ENCODE measurements at regions not wholly inside any gene's neighbourhood (a gene's known extent, or its start where the extent isn't known, plus 50 kb on each side); places are given as distances from the start of the nearest gene placed in this dataset.

- intact Hi-C loops (cut with DNase I), result no loop called here
- ATAC-seq (ENCODE audit: low FRiP score) (no peak), DNase-seq (no peak)
- H3K27me3 ChIP-seq (ENCODE audit: control insufficient read depth in 1 of 2, insufficient read depth in 2 of 2, low read length in 1 of 2), result no peaks in the 10 kb centered on the region
- H3K36me3 ChIP-seq (ENCODE audit: control insufficient read depth in 1 of 2, insufficient read depth in 2 of 2, low read length in 1 of 2), result no peaks in the 10 kb centered on the region
- no peak overlapping the region for H3K27ac ChIP-seq (ENCODE audit: low read depth in 1 of 2, low read length in 2 of 2)
- H3K4me1 ChIP-seq (ENCODE audit: control insufficient read depth in 1 of 2, insufficient read depth in 2 of 2, low read length in 2 of 2), result no peaks in the 10 kb centered on the region
- H3K9me3 ChIP-seq (ENCODE audit: control insufficient read depth, low read length), result no peaks in the 10 kb centered on the region
- 96 to 98% methylated on average over 2 of the region's 2 CpGs for WGBS, 2 donors
- H3K4me3 ChIP-seq (ENCODE audit: low read length in 2 of 2), result no peak overlapping the region
Measured at GRCh38 chr4:81606166-81606565, 134.5 kb upstream of the RASGEF1B start.

- no peak for DNase-seq
- intact Hi-C loops (cut with DNase I), result no loop called here
- no peak overlapping the region for H3K27ac ChIP-seq (ENCODE audit: low read depth in 1 of 2, low read length in 2 of 2)
- no peaks in the 10 kb centered on the region for H3K36me3 ChIP-seq (ENCODE audit: control insufficient read depth in 1 of 2, insufficient read depth in 2 of 2, low read length in 1 of 2)
- no peak for ATAC-seq (ENCODE audit: low FRiP score)
- no peaks in the 10 kb centered on the region for H3K4me1 ChIP-seq (ENCODE audit: control insufficient read depth in 1 of 2, insufficient read depth in 2 of 2, low read length in 2 of 2)
- WGBS, 2 donors, result 93% methylated on average over 2 of the region's 2 CpGs
- H3K27me3 ChIP-seq (ENCODE audit: control insufficient read depth in 1 of 2, insufficient read depth in 2 of 2, low read length in 1 of 2), result no peaks in the 10 kb centered on the region
- no peaks in the 10 kb centered on the region for H3K9me3 ChIP-seq (ENCODE audit: control insufficient read depth, low read length)
- no peak overlapping the region for H3K4me3 ChIP-seq (ENCODE audit: low read length in 2 of 2)
Measured at GRCh38 chr4:81605271-81605670, 133.6 kb upstream of the RASGEF1B start.

- no peaks in the 10 kb centered on the region for H3K27me3 ChIP-seq (ENCODE audit: control insufficient read depth in 1 of 2, insufficient read depth in 2 of 2, low read length in 1 of 2)
- no peaks in the 10 kb centered on the region for H3K9me3 ChIP-seq (ENCODE audit: control insufficient read depth, low read length)
- H3K27ac ChIP-seq (ENCODE audit: low read depth in 1 of 2, low read length in 2 of 2), result no peak overlapping the region
- H3K4me3 ChIP-seq (ENCODE audit: low read length in 2 of 2), result no peak overlapping the region
- H3K36me3 ChIP-seq (ENCODE audit: control insufficient read depth in 1 of 2, insufficient read depth in 2 of 2, low read length in 1 of 2), result no peaks in the 10 kb centered on the region
- ATAC-seq (ENCODE audit: low FRiP score) (no peak), DNase-seq (no peak)
- intact Hi-C loops (cut with DNase I), result no loop called here
- no peaks in the 10 kb centered on the region for H3K4me1 ChIP-seq (ENCODE audit: control insufficient read depth in 1 of 2, insufficient read depth in 2 of 2, low read length in 2 of 2)
- WGBS, 2 donors, result 94 to 95% methylated on average over 3 of the region's 3 CpGs
Measured at GRCh38 chr4:81604683-81605218, 133.0 kb upstream of the RASGEF1B start.

- intact Hi-C loops (cut with DNase I), result no loop called here
Measured at GRCh38 chr4:81602854-81603253, 131.1 kb upstream of the RASGEF1B start.

DNA sequence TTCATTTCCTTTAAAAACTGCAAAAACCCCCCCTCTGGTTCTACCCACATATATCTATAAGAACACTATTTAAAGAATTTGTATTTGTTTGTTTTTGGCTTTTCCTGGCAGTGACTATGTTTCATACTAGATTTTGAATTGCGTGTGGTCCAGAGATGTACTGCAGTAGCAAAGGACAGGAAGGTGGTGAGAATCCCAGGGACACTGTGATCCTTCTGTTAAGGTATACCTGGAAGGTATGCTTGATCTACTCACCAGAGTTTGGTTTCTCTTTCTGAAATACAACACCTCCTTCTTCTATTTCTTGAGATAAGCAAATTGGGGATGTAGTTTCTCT is 129.6 kb upstream of the RASGEF1B start:
- H3K4me3 ChIP-seq (ENCODE audit: low read length in 2 of 2), result no peak overlapping the region
- peaks cover 2% of the 10 kb centered on the region for H3K9me3 ChIP-seq (ENCODE audit: control insufficient read depth, low read length)
- no peak for ATAC-seq (ENCODE audit: low FRiP score)
- H3K27me3 ChIP-seq (ENCODE audit: control insufficient read depth in 1 of 2, insufficient read depth in 2 of 2, low read length in 1 of 2), result no peaks in the 10 kb centered on the region
- WGBS, 2 donors, result 73 to 76% methylated on average over 1 of the region's 1 CpG
- no peak for DNase-seq
- intact Hi-C loops (cut with DNase I), result no loop called here
- no peaks in the 10 kb centered on the region for H3K36me3 ChIP-seq (ENCODE audit: control insufficient read depth in 1 of 2, insufficient read depth in 2 of 2, low read length in 1 of 2)
- H3K27ac ChIP-seq (ENCODE audit: low read depth in 1 of 2, low read length in 2 of 2), result no peak overlapping the region
- no peaks in the 10 kb centered on the region for H3K4me1 ChIP-seq (ENCODE audit: control insufficient read depth in 1 of 2, insufficient read depth in 2 of 2, low read length in 2 of 2)

More at GRCh38 chr4:81602854-81603253, 131.1 kb upstream of the RASGEF1B start:
- Histone ChIP-seq H3K27ac (ENCODE audit: low read depth in 1 of 2, low read length in 2 of 2) (no peak overlapping the region), H3K36me3 (ENCODE audit: control insufficient read depth in 1 of 2, insufficient read depth in 2 of 2, low read length in 1 of 2) (no peaks in the 10 kb centered on the region), H3K27me3 (ENCODE audit: control insufficient read depth in 1 of 2, insufficient read depth in 2 of 2, low read length in 1 of 2) (no peaks in the 10 kb centered on the region), H3K4me3 (ENCODE audit: low read length in 2 of 2) (no peak overlapping the region), H3K4me1 (ENCODE audit: control insufficient read depth in 1 of 2, insufficient read depth in 2 of 2, low read length in 2 of 2) (no peaks in the 10 kb centered on the region), H3K9me3 (ENCODE audit: control insufficient read depth, low read length) (peaks cover 2% of the 10 kb centered on the region)
- no peak for DNase-seq
- no peak for ATAC-seq (ENCODE audit: low FRiP score)

DNA sequence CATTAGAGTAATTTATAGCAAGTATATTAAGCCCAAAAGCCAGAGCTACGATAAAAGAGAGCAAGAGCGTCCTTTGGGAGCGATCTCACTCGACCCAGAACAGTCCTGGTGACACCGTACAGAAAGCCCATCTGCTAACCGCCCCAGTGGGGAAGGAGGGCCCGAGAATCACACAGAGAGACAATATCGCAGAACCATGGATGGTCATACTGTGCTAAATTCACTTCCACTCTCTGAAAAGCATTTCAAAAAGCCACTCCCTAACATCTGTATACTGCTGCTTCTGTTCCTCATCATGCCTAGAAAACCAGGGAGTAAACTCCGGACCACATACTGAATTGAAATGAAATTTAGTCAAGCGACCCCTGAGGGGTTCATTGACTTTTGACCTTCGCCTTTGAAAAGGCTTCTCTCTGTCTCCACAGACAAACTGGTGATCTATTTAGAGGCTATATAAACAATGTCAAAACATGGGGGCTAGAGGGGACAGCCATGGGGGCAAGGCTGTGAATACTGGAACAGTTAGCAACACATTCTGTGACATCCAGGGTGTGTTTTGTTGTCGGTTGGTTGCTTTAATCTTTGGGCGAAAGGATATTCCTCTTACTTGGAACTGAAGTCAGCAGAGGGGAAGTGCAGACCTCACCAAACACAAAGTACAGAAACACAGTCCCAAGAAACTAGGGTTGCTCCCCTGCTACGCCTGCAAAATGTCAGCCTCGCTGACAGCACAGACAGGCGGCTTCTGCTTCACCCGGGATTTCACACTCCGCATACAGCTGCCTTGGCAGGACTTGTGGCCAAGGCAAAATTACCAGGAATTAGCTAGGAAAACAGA is 129.0 kb upstream of the RASGEF1B start:
- H3K4me1 ChIP-seq (ENCODE audit: control insufficient read depth in 1 of 2, insufficient read depth in 2 of 2, low read length in 2 of 2), result no peaks in the 10 kb centered on the region
- DNase-seq (no peak), ATAC-seq (ENCODE audit: low FRiP score) (no peak)
- H3K27me3 ChIP-seq (ENCODE audit: control insufficient read depth in 1 of 2, insufficient read depth in 2 of 2, low read length in 1 of 2), result no peaks in the 10 kb centered on the region
- H3K9me3 ChIP-seq (ENCODE audit: control insufficient read depth, low read length), result peaks cover 2% of the 10 kb centered on the region
- H3K4me3 ChIP-seq (ENCODE audit: low read length in 2 of 2), result no peak overlapping the region
- WGBS, 2 donors, result 73 to 74% methylated on average over 18 of the region's 18 CpGs
- intact Hi-C loops (cut with DNase I), result no loop called here
- H3K27ac ChIP-seq (ENCODE audit: low read depth in 1 of 2, low read length in 2 of 2), result no peak overlapping the region
- H3K36me3 ChIP-seq (ENCODE audit: control insufficient read depth in 1 of 2, insufficient read depth in 2 of 2, low read length in 1 of 2), result no peaks in the 10 kb centered on the region

DNA sequence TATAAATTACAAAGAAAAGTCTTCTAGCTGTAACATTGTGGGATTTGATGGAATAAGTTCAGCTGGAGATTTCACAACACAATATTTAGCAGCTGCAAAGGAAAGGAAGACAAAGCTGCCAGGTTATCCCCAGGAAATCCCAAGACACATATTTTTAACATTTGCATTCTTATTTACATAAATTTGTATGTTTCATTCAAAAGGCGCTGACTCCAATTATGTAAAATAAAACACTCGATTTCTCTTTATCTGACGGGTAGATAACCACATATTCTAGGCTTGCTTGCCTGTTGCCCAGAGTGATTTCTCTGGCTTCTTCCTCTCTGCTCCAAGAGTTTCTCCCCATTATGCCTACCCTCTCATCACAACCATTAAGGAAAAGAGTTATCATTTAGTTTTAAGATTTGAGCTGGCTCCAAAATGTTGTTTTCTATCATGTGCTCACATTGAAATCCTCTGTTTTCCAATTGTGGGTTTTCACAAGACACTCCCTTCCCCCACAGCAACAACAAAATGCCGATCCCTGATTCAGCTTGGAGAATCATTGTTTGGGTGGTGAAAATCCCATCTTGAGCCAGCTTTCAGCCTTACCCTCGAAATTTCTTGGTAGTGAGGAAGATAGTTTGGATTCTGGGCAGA is 128.2 kb upstream of the RASGEF1B start:
- WGBS, 2 donors, result 78 to 87% methylated on average over 5 of the region's 5 CpGs
- no peak for DNase-seq
- Histone ChIP-seq H3K4me1 (ENCODE audit: control insufficient read depth in 1 of 2, insufficient read depth in 2 of 2, low read length in 2 of 2) (no peaks in the 10 kb centered on the region), H3K4me3 (ENCODE audit: low read length in 2 of 2) (no peak overlapping the region), H3K9me3 (ENCODE audit: control insufficient read depth, low read length) (peaks cover 2% of the 10 kb centered on the region), H3K27me3 (ENCODE audit: control insufficient read depth in 1 of 2, insufficient read depth in 2 of 2, low read length in 1 of 2) (no peaks in the 10 kb centered on the region), H3K27ac (ENCODE audit: low read depth in 1 of 2, low read length in 2 of 2) (no peak overlapping the region), H3K36me3 (ENCODE audit: control insufficient read depth in 1 of 2, insufficient read depth in 2 of 2, low read length in 1 of 2) (no peaks in the 10 kb centered on the region)
- ATAC-seq (ENCODE audit: low FRiP score), result no peak
- intact Hi-C loops (cut with DNase I), result no loop called here

DNA sequence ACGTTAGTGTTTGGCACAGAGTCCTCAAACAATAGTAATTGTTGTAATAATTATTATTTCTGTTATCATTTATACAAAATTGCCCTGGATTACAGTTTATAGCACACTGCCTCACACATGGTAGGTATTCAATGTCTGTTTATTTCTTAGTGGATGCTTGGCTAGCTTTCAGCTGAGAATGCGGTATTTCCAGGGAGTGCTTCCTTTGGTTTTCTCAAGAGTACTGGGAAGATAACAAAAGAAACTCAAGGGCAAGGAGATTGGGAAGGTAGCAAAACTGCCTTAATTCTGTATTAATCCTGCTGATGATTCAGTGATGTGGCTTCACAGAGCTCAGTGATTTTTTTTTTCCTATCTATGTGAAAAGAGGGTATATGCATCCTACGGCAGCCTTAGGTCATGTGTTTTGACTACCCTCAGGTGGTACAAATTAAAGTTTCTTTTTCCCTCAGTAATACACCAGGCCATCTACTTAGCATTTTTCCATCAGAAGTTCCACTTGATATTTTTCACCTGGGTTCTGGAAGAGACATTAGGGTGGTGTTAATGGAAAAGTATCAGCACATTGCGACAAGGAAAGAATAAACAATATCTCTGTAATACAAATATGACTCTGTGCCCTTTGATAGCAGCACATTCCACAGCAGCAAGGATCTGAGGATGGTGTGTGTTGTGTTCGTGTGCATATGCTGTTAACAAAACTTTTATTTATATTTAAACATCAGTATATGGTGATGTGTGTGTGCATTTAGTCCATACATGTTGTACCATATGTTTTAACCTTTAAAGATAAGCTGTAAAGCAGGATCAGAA is 124.3 kb upstream of the RASGEF1B start:
- peaks cover 2% of the 10 kb centered on the region for H3K9me3 ChIP-seq (ENCODE audit: control insufficient read depth, low read length)
- no peak overlapping the region for H3K27ac ChIP-seq (ENCODE audit: low read depth in 1 of 2, low read length in 2 of 2)
- DNase-seq (no peak), ATAC-seq (ENCODE audit: low FRiP score) (no peak)
- H3K27me3 ChIP-seq (ENCODE audit: control insufficient read depth in 1 of 2, insufficient read depth in 2 of 2, low read length in 1 of 2), result peaks cover 0 to 2% of the 10 kb centered on the region in 2 donors
- no peaks in the 10 kb centered on the region for H3K36me3 ChIP-seq (ENCODE audit: control insufficient read depth in 1 of 2, insufficient read depth in 2 of 2, low read length in 1 of 2)
- H3K4me3 ChIP-seq (ENCODE audit: low read length in 2 of 2), result no peak overlapping the region
- 59 to 66% methylated on average over 5 of the region's 5 CpGs for WGBS, 2 donors
- H3K4me1 ChIP-seq (ENCODE audit: control insufficient read depth in 1 of 2, insufficient read depth in 2 of 2, low read length in 2 of 2), result no peaks in the 10 kb centered on the region
- intact Hi-C loops (cut with DNase I), result no loop called here

Measured in aorta (tissue), 5 donors.